A673 (cell line): ENCODE measurements at regions not wholly inside any gene's neighbourhood (a gene's known extent, or its start where the extent isn't known, plus 50 kb on each side); places are given as distances from the start of the nearest gene placed in this dataset.

Experiments
- EZH2 ChIP-seq: fragments of 200-600 bp; sonication (generic); IDR thresholded peaks from 2 replicates; pipeline ENCODE4 v1.6.1; 2017; ENCODE audit warnings: borderline replicate concordance, low read depth, mild to moderate bottlenecking, mixed read lengths, antibody characterized with exemption, low read length; ENCODE audit not compliant: poor library complexity, severe bottlenecking
- TF ChIP-seq, protein P1 (sequence below): fragments of 300-800, 200-600 bp; sonication (generic); conservative IDR thresholded peaks from 2 replicates; pipeline ENCODE4 v1.5.1; 2017; ENCODE audit warnings: low read depth, mild to moderate bottlenecking, antibody characterized with exemption, low read length, moderate library complexity, mixed read lengths

DNA sequence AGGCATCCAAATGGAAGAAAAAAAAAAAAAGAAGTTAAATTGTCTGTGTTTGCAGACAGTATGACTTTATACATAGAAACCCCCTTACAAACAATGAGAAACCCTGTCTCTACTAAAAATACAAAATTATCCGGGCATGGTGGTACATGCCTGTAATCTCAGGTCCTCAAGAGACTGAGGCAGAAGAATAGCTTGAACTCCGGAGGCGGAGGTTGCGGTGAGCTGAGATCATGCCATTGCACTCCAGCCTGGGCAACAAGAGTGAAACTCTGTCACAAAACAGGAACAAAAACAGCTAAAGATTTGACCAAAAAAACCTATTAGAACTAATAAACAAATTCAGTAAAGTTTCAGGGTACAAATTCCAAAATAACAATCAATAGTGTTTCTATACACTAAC, 385.8 kb upstream of the GRM3 start:
- TF ChIP-seq, protein P1, sequence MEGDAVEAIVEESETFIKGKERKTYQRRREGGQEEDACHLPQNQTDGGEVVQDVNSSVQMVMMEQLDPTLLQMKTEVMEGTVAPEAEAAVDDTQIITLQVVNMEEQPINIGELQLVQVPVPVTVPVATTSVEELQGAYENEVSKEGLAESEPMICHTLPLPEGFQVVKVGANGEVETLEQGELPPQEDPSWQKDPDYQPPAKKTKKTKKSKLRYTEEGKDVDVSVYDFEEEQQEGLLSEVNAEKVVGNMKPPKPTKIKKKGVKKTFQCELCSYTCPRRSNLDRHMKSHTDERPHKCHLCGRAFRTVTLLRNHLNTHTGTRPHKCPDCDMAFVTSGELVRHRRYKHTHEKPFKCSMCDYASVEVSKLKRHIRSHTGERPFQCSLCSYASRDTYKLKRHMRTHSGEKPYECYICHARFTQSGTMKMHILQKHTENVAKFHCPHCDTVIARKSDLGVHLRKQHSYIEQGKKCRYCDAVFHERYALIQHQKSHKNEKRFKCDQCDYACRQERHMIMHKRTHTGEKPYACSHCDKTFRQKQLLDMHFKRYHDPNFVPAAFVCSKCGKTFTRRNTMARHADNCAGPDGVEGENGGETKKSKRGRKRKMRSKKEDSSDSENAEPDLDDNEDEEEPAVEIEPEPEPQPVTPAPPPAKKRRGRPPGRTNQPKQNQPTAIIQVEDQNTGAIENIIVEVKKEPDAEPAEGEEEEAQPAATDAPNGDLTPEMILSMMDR = no peak
- no peak for TF ChIP-seq EZH2
